NCI-H345 (cell line): ENCODE measurements at regions not wholly inside any gene's neighbourhood (a gene's known extent, or its start where the extent isn't known, plus 50 kb on each side); places are given as distances from the start of the nearest gene placed in this dataset.

ENCODE experiments used
- DNase-seq: peaks from one replicate; lab custom pipeline; 2025; lab: John Stamatoyannopoulos, UW

DNA sequence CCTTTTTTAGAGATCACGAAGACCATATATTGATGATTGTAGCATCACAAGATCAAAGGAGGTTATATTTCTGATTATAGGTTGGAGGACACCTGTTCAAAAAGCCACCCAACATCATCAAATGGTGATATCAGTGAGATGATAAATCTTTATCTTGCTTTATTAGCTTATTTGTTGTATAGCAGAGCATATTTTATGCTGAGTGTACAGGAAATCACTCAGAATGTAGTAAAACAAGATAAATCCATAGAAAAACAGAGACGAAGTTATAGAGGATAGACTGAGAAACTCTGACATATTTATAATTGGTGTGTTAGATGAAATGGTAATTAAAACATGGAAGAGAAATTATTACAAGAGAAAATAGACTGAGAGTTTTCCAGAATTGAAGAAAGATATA is 69.8 kb upstream of the DMAC1 start:
- DNase-seq = no peak

- no peak for DNase-seq
Measured at GRCh38 chr9:7862170-7862569, 62.6 kb upstream of the DMAC1 start.

GRCh38 chr9:7861086-7861485 is 61.5 kb upstream of the DMAC1 start:
- DNase-seq = no peak

DNA sequence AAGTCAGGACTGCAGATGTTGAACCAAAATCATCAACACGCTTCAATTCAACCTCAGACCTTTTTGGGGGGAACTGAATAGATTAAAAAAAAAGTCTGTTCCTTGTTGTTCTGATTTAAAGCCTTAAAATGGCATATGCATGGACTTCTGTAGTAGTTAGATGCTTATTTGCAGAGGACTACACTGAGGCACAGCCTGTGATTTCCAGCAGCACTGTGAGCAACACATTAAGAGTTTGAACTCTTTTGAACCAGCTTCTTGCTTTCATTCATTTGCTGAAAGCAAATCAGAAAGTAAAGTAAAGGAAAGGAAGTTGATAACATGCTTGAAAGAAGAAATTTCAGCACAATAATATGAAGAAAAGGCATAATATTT is 60.7 kb upstream of the DMAC1 start:
- no peak for DNase-seq

DNA sequence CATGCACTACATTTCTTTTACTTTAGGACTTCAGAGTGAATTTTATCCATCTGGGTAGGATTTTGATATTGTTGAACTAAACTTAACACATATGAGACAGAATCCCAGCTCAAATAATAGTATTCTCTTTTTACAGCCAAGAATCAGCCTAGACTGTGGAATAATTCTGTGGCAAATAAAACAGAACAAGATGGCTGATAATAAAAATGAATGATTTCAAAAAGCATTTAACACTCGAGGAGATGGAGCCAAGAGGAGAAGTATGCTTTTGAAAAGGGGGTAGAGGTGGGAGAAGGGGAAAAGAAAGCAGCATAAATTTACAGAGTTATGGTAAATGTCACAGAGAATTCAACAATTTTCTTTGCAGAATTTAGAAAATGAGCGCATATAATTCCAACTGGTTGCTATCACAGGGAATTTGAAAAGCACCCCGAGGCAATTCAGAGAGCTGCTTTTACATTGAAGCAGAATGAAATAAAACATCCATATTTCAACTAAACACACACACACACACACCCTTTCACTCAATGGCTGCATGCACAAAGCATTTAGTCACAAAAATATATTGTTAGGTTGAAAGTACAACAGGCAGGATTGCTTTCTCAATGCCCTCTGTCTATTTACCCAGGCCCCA is 60.2 kb upstream of the DMAC1 start:
- DNase-seq = no peak

GRCh38 chr9:7858166-7858565 is 58.6 kb upstream of the DMAC1 start:
- DNase-seq = no peak

DNA sequence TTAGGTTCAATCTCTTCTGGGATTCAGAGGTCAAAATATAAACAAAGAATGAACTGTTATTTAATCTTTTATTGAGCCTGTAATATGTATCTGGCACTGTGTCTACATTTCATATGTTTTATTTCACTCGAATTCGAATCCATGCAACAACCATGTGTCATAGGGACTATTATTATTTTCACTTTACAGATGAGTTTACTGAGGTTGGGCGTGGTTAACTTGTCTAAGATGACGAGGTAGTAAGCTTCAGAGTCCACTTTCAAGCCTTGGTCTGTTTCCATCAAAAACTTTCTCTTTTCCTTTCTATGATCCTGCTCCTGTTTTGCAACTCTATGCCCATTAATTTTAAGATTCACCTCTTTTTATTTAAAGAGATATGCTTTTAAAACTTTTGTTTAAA is 55.2 kb upstream of the DMAC1 start:
- no peak for DNase-seq
